ENCODE measurements at regions not wholly inside any gene's neighbourhood (a gene's known extent, or its start where the extent isn't known, plus 50 kb on each side); places are given as distances from the start of the nearest gene placed in this dataset.

DNA sequence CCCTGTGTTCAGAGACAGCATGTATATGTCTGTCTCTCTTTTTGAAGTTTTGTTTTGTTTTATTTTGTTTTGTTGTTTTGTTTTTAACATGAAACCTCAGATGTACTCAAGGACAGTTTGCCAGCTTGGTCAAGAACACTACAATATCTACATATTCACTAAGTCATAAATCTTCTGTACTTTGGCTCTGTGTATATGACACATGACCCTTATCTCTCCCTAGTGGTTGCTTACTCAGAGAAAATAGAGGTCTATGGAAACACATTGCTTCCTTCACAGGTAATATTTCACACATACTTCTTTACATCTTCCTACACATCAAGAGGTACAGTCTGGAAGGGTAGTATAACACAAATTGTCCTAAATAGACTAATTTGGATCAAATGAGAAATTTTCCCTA, 312.6 kb upstream of the VRK2 start:
- no peaks in the 10 kb centered on the region for H3K36me3 ChIP-seq (ENCODE audit: control insufficient read depth, insufficient read depth, low read length)
- no peaks in the 10 kb centered on the region for H3K9me3 ChIP-seq (ENCODE audit: control insufficient read depth, insufficient read depth, low read length)
- no peaks in the 10 kb centered on the region for H3K27me3 ChIP-seq (ENCODE audit: control insufficient read depth, insufficient read depth, low read length)
- no peak overlapping the region for H3K9ac ChIP-seq (ENCODE audit: low read depth, low read length)
- H3K4me1 ChIP-seq (ENCODE audit: control insufficient read depth, insufficient read depth, low read length): no peaks in the 10 kb centered on the region
- no peak overlapping the region for H3K4me3 ChIP-seq (ENCODE audit: low read depth, low read length)

- Histone ChIP-seq H3K4me3 (ENCODE audit: low read depth, low read length) (no peak overlapping the region), H3K9me3 (ENCODE audit: control insufficient read depth, insufficient read depth, low read length) (no peaks in the 10 kb centered on the region), H3K27me3 (ENCODE audit: control insufficient read depth, insufficient read depth, low read length) (no peaks in the 10 kb centered on the region), H3K36me3 (ENCODE audit: control insufficient read depth, insufficient read depth, low read length) (no peaks in the 10 kb centered on the region), H3K9ac (ENCODE audit: low read depth, low read length) (no peak overlapping the region), H3K4me1 (ENCODE audit: control insufficient read depth, insufficient read depth, low read length) (no peaks in the 10 kb centered on the region)
These were observed 305.7 kb upstream of the VRK2 start for GRCh38 chr2:57740891-57741290.

- no peak overlapping the region for H3K4me3 ChIP-seq (ENCODE audit: low read depth, low read length)
- H3K4me1 ChIP-seq (ENCODE audit: control insufficient read depth, insufficient read depth, low read length): no peaks in the 10 kb centered on the region
- H3K27me3 ChIP-seq (ENCODE audit: control insufficient read depth, insufficient read depth, low read length): no peaks in the 10 kb centered on the region
- no peaks in the 10 kb centered on the region for H3K9me3 ChIP-seq (ENCODE audit: control insufficient read depth, insufficient read depth, low read length)
- no peaks in the 10 kb centered on the region for H3K36me3 ChIP-seq (ENCODE audit: control insufficient read depth, insufficient read depth, low read length)
- H3K9ac ChIP-seq (ENCODE audit: low read depth, low read length): no peak overlapping the region
These were observed 293.0 kb upstream of the VRK2 start for GRCh38 chr2:57753636-57754035.

GRCh38 chr2:57758686-57759085, 287.9 kb upstream of the VRK2 start:
- no peak overlapping the region for H3K9ac ChIP-seq (ENCODE audit: low read depth, low read length)
- H3K4me3 ChIP-seq (ENCODE audit: low read depth, low read length): no peak overlapping the region
- H3K4me1 ChIP-seq (ENCODE audit: control insufficient read depth, insufficient read depth, low read length): peaks cover 5% of the 10 kb centered on the region
- H3K36me3 ChIP-seq (ENCODE audit: control insufficient read depth, insufficient read depth, low read length): no peaks in the 10 kb centered on the region
- H3K27me3 ChIP-seq (ENCODE audit: control insufficient read depth, insufficient read depth, low read length): no peaks in the 10 kb centered on the region
- no peaks in the 10 kb centered on the region for H3K9me3 ChIP-seq (ENCODE audit: control insufficient read depth, insufficient read depth, low read length)

GRCh38 chr2:57759131-57759530, 287.5 kb upstream of the VRK2 start:
- Histone ChIP-seq H3K36me3 (ENCODE audit: control insufficient read depth, insufficient read depth, low read length) (no peaks in the 10 kb centered on the region), H3K4me1 (ENCODE audit: control insufficient read depth, insufficient read depth, low read length) (peaks cover 5% of the 10 kb centered on the region), H3K9ac (ENCODE audit: low read depth, low read length) (no peak overlapping the region), H3K4me3 (ENCODE audit: low read depth, low read length) (peak overlapping the region; percentile 23), H3K9me3 (ENCODE audit: control insufficient read depth, insufficient read depth, low read length) (no peaks in the 10 kb centered on the region), H3K27me3 (ENCODE audit: control insufficient read depth, insufficient read depth, low read length) (no peaks in the 10 kb centered on the region)

DNA sequence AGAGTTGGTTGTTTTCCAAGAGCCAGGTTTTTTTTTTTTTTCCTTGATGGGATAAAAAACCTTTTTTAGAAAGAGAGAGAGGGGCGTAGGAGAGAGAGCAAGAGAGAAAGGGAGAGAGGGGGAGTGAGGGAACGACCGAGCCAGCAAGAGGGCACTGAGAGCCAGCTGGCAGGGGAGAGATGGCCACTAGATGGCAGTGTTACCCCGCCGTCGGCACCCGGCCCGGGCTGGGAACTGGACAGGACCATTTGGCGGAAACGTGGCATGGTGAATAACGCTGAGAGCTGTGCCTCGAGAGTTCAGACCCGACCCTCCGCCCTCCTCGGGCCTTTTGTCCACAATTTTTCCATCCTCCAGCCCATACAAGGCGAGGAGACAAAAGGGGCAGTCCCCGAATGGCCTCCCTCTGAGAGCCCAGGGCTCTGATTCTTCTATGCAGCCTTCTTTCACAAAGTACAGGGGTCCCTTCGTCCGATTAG, 286.7 kb upstream of the VRK2 start:
- no peaks in the 10 kb centered on the region for H3K36me3 ChIP-seq (ENCODE audit: control insufficient read depth, insufficient read depth, low read length)
- H3K27me3 ChIP-seq (ENCODE audit: control insufficient read depth, insufficient read depth, low read length): no peaks in the 10 kb centered on the region
- no peaks in the 10 kb centered on the region for H3K9me3 ChIP-seq (ENCODE audit: control insufficient read depth, insufficient read depth, low read length)
- H3K4me3 ChIP-seq (ENCODE audit: low read depth, low read length): peak overlapping the region; percentile 23
- peaks cover 5% of the 10 kb centered on the region for H3K4me1 ChIP-seq (ENCODE audit: control insufficient read depth, insufficient read depth, low read length)
- H3K9ac ChIP-seq (ENCODE audit: low read depth, low read length): peak overlapping the region; percentile 79

DNA sequence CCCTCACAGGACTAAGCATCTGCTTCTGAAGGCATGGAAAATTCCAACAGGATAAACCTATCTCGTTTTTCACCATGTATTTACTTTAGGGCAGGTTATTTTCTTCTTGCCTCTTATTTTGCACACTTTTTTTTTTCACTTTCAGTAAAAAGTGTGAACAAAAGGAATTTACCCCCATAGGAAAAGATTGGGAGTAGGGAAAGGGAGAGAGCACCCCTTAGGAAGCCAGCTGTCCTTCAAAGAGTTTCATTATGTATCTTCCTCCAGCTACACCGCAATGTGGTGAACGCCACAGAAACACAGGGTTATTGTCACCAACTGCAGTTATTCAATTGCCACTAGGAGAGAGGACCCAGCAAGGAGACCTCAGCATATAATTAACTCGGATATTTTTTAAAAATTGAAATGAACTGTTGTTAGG, 286.2 kb upstream of the VRK2 start:
- Histone ChIP-seq H3K9me3 (ENCODE audit: control insufficient read depth, insufficient read depth, low read length) (no peaks in the 10 kb centered on the region), H3K9ac (ENCODE audit: low read depth, low read length) (peak overlapping the region; percentile 79), H3K4me1 (ENCODE audit: control insufficient read depth, insufficient read depth, low read length) (peaks cover 5% of the 10 kb centered on the region), H3K27me3 (ENCODE audit: control insufficient read depth, insufficient read depth, low read length) (no peaks in the 10 kb centered on the region), H3K4me3 (ENCODE audit: low read depth, low read length) (no peak overlapping the region), H3K36me3 (ENCODE audit: control insufficient read depth, insufficient read depth, low read length) (no peaks in the 10 kb centered on the region)

- Histone ChIP-seq H3K27me3 (ENCODE audit: control insufficient read depth, insufficient read depth, low read length) (no peaks in the 10 kb centered on the region), H3K9me3 (ENCODE audit: control insufficient read depth, insufficient read depth, low read length) (no peaks in the 10 kb centered on the region), H3K9ac (ENCODE audit: low read depth, low read length) (no peak overlapping the region), H3K36me3 (ENCODE audit: control insufficient read depth, insufficient read depth, low read length) (no peaks in the 10 kb centered on the region), H3K4me3 (ENCODE audit: low read depth, low read length) (no peak overlapping the region), H3K4me1 (ENCODE audit: control insufficient read depth, insufficient read depth, low read length) (no peaks in the 10 kb centered on the region)
These were observed 269.7 kb upstream of the VRK2 start for GRCh38 chr2:57776916-57777315.

GRCh38 chr2:57782587-57782986, 264.0 kb upstream of the VRK2 start:
- Histone ChIP-seq H3K36me3 (ENCODE audit: control insufficient read depth, insufficient read depth, low read length) (no peaks in the 10 kb centered on the region), H3K4me3 (ENCODE audit: low read depth, low read length) (no peak overlapping the region), H3K9me3 (ENCODE audit: control insufficient read depth, insufficient read depth, low read length) (no peaks in the 10 kb centered on the region), H3K4me1 (ENCODE audit: control insufficient read depth, insufficient read depth, low read length) (no peaks in the 10 kb centered on the region), H3K27me3 (ENCODE audit: control insufficient read depth, insufficient read depth, low read length) (no peaks in the 10 kb centered on the region), H3K9ac (ENCODE audit: low read depth, low read length) (no peak overlapping the region)

DNA sequence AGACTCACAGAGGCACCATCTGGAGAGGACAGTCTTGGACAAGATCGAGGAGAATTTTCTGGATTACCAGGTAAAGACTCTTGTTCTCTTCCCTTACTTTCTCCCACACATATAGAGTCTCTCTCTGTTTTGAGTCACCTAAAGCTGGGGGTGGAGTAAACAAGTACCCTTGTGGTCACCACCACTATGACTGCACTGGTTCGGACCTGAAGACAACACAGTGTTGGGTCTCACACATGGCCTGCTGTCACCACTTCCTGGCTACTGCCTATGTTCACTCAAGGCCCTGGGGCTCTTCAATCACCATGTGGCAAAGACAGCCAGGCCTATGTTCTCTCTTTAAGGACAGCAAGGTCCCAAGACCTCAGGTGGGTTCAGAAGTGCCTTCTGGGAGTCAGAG, 253.3 kb upstream of the VRK2 start:
- no peak overlapping the region for H3K4me3 ChIP-seq (ENCODE audit: low read depth, low read length)
- no peaks in the 10 kb centered on the region for H3K9me3 ChIP-seq (ENCODE audit: control insufficient read depth, insufficient read depth, low read length)
- no peaks in the 10 kb centered on the region for H3K36me3 ChIP-seq (ENCODE audit: control insufficient read depth, insufficient read depth, low read length)
- H3K4me1 ChIP-seq (ENCODE audit: control insufficient read depth, insufficient read depth, low read length): peaks cover 15% of the 10 kb centered on the region
- H3K27me3 ChIP-seq (ENCODE audit: control insufficient read depth, insufficient read depth, low read length): no peaks in the 10 kb centered on the region
- H3K9ac ChIP-seq (ENCODE audit: low read depth, low read length): no peak overlapping the region

- Histone ChIP-seq H3K4me1 (ENCODE audit: control insufficient read depth, insufficient read depth, low read length) (peaks cover 15% of the 10 kb centered on the region), H3K9me3 (ENCODE audit: control insufficient read depth, insufficient read depth, low read length) (no peaks in the 10 kb centered on the region), H3K4me3 (ENCODE audit: low read depth, low read length) (no peak overlapping the region), H3K27me3 (ENCODE audit: control insufficient read depth, insufficient read depth, low read length) (no peaks in the 10 kb centered on the region), H3K36me3 (ENCODE audit: control insufficient read depth, insufficient read depth, low read length) (no peaks in the 10 kb centered on the region), H3K9ac (ENCODE audit: low read depth, low read length) (no peak overlapping the region)
These were observed 250.1 kb upstream of the VRK2 start for GRCh38 chr2:57796527-57796926.

DNA sequence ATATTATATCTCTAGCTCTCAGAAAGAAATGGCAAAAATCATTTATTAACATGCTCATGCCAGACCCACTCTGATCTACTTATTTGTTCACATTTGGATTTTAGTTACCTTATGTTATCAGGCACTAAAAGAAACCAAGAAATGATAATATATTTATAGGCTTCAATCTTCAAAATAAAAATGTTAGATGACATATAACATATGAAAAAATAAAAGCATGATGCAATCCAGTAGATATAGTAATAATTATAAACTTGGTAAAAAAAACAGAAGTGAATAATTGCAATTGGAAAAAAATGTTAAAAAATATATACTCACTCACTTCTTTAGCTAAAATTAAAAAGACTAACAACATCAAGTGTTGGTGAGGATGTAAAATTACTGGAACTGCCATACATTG, 248.3 kb upstream of the VRK2 start:
- Histone ChIP-seq H3K27me3 (ENCODE audit: control insufficient read depth, insufficient read depth, low read length) (no peaks in the 10 kb centered on the region), H3K4me3 (ENCODE audit: low read depth, low read length) (no peak overlapping the region), H3K9me3 (ENCODE audit: control insufficient read depth, insufficient read depth, low read length) (no peaks in the 10 kb centered on the region), H3K9ac (ENCODE audit: low read depth, low read length) (no peak overlapping the region), H3K36me3 (ENCODE audit: control insufficient read depth, insufficient read depth, low read length) (no peaks in the 10 kb centered on the region), H3K4me1 (ENCODE audit: control insufficient read depth, insufficient read depth, low read length) (peaks cover 15% of the 10 kb centered on the region)

DNA sequence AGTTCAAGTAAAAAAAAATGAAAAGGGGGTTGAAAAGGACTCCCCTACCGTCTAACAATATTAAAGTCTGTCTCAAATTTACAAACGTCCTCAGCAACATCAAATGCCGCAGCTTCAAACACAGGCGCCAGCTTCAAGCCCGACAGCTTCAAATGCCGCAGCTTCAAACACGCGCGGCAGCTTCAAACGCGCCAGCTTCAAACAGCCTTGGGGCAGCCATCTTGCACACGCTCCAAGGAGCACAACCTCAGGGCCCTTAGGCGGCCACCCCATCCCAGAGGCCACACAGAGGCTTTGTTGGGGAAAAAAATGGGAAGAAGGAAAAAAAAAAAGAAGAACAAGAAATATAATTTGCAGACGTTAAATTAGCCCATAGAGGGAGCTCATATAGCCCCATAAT, 244.4 kb upstream of the VRK2 start:
- no peaks in the 10 kb centered on the region for H3K9me3 ChIP-seq (ENCODE audit: control insufficient read depth, insufficient read depth, low read length)
- H3K4me1 ChIP-seq (ENCODE audit: control insufficient read depth, insufficient read depth, low read length): peaks cover under 1% of the 10 kb centered on the region
- H3K27me3 ChIP-seq (ENCODE audit: control insufficient read depth, insufficient read depth, low read length): no peaks in the 10 kb centered on the region
- no peak overlapping the region for H3K9ac ChIP-seq (ENCODE audit: low read depth, low read length)
- H3K36me3 ChIP-seq (ENCODE audit: control insufficient read depth, insufficient read depth, low read length): no peaks in the 10 kb centered on the region
- H3K4me3 ChIP-seq (ENCODE audit: low read depth, low read length): no peak overlapping the region
